Tibial nerve (tissue), 4 donors: ENCODE measurements at regions not wholly inside any gene's neighbourhood (a gene's known extent, or its start where the extent isn't known, plus 50 kb on each side); places are given as distances from the start of the nearest gene placed in this dataset.

Experiments
- CTCF ChIP-seq, 5 experiments: fragments of 200-600 bp in 3 of 5; fragments of 450-650 bp in 2 of 5; sonication (generic) in 3 of 5; IDR thresholded peaks; one replicate each; pipeline ENCODE4 v1.5.1; 2016 to 2019; ENCODE audit warnings: antibody characterized with exemption in 5 of 5, mild to moderate bottlenecking in 3 of 5, moderate library complexity in 2 of 5
- EP300 ChIP-seq, 2 donors: sonication (generic); formaldehyde crosslinking; IDR thresholded peaks; one replicate each; pipeline ENCODE4 v1.6.1; 2017; ENCODE audit warnings: antibody characterized with exemption in 2 of 2, mild to moderate bottlenecking in 1 of 2

- TF ChIP-seq CTCF (IDR thresholded peaks at IDR 0.05) (no peak), EP300 (IDR thresholded peaks at IDR 0.05) (no peak)
Observed at GRCh38 chr2:7801212-7801611, 880.6 kb upstream of the ID2 start.
